HepG2 (cell line): ENCODE measurements at regions not wholly inside any gene's neighbourhood (a gene's known extent, or its start where the extent isn't known, plus 50 kb on each side); places are given as distances from the start of the nearest gene placed in this dataset.

Experiments
- ATAC-seq: fragments of 200-7000 bp; cut with Tn5 transposase; 3 replicates; pipeline ENCODE4 v1.9.1; 2020; ENCODE audit warnings: mild to moderate bottlenecking, moderate library complexity
- BruUV-seq: library from RNA; stranded (reverse); fragments of 400-500 nt; replicated peaks from 2 replicates; lab custom pipeline; 2021; lab: Mats Ljungman, UMichigan
- CTCF ChIA-PET: fragments of 300-600 bp; formaldehyde crosslinking; extraction: SDS; loops from one replicate; lab custom pipeline; 2021; ENCODE audit warnings: low total read pairs, inconsistent platforms, low intra/inter-chr PET ratio; lab: Yijun Ruan, JAX
- POLR2A ChIA-PET: fragments of 350-600 bp; sonication (Branson Sonifier 250); formaldehyde crosslinking; loops from one replicate; lab custom pipeline; 2020; ENCODE audit warnings: antibody characterized with exemption, inconsistent platforms; lab: Yijun Ruan, JAX
- DNase-seq: peaks from one replicate; pipeline ENCODE4 v3.0.0-alpha.2; 2015; ENCODE audit warnings: low spot score
- FAIRE-seq: peaks from 3 replicates; lab custom pipeline; 2011; peaks lifted over from hg19 to GRCh38; lab: Jason Lieb, UNC
- H2AFZ ChIP-seq: one replicate; pipeline ENCODE4 v1.6.1; 2011; ENCODE audit warnings: low read length, inconsistent platforms
- H3K27ac ChIP-seq: fragments of 300-600 bp; 3 replicates; pipeline ENCODE4 v1.8.0; 2011; ENCODE audit warnings: mixed run types, mild to moderate bottlenecking, mixed read lengths, low read length, inconsistent platforms; ENCODE audit not compliant: insufficient read depth; ENCODE audit errors: extremely low read length
- H3K27me3 ChIP-seq, 2 experiments: fragments of 200-600 bp in 1 of 2; 2 replicates in 1 of 2; 3 replicates in 1 of 2; pipeline versions ENCODE4 v1.6.0 to v1.8.0; 2011; ENCODE audit warnings: low read length in 2 of 2, mild to moderate bottlenecking in 2 of 2, moderate library complexity in 2 of 2, inconsistent platforms in 1 of 2; ENCODE audit not compliant: insufficient read depth in 2 of 2, control insufficient read depth in 1 of 2
- H3K36me3 ChIP-seq, 2 experiments: fragments of 200-600 bp in 1 of 2; replicated peaks in 1 of 2; 2 replicates in 1 of 2; 3 replicates in 1 of 2; pipeline versions ENCODE4 v1.5.1 to v1.8.0; 2011; ENCODE audit warnings: low read length in 2 of 2, inconsistent platforms in 1 of 2; ENCODE audit not compliant: insufficient read depth in 2 of 2, control insufficient read depth in 1 of 2
- H3K4me1 ChIP-seq: 2 replicates; pipeline ENCODE4 v1.5.1; 2012; ENCODE audit warnings: low read length, inconsistent platforms; ENCODE audit not compliant: insufficient read depth
- H3K4me2 ChIP-seq: 2 replicates; pipeline ENCODE4 v1.6.0; 2011; ENCODE audit warnings: low read depth, low read length, inconsistent platforms
- H3K4me3 ChIP-seq, 3 experiments: fragments of 200-600 bp in 1 of 3; sonication (generic), shearing (Covaris generic) in 1 of 3; replicated peaks in 1 of 3; 2 replicates each; pipeline ENCODE4 v1.5.1; 2011 to 2016; ENCODE audit warnings: low read length in 3 of 3, inconsistent platforms in 2 of 3, low read depth in 2 of 3, mild to moderate bottlenecking in 2 of 3, control low read depth in 1 of 3, mixed read lengths in 1 of 3; ENCODE audit not compliant: insufficient read depth in 1 of 3
- H3K79me2 ChIP-seq: one replicate; pipeline ENCODE4 v1.6.1; 2011; ENCODE audit warnings: low read length, inconsistent platforms; ENCODE audit not compliant: insufficient read depth
- H3K9ac ChIP-seq: 2 replicates; pipeline ENCODE4 v1.6.0; 2011; ENCODE audit warnings: mild to moderate bottlenecking, low read depth, low read length, inconsistent platforms; ENCODE audit not compliant: insufficient read depth
- H3K9me3 ChIP-seq: 2 replicates; pipeline ENCODE4 v1.5.1; 2012; ENCODE audit warnings: mild to moderate bottlenecking, low read length
- H4K20me1 ChIP-seq: 2 replicates; pipeline ENCODE4 v1.6.0; 2011; ENCODE audit warnings: inconsistent platforms, mild to moderate bottlenecking, low read length, moderate library complexity; ENCODE audit not compliant: insufficient read depth
- ATF3 ChIP-seq: sonication (generic); formaldehyde crosslinking; IDR thresholded peaks from 2 replicates; pipeline ENCODE4 v1.4.0; 2020; ENCODE audit warnings: missing genetic modification reagents
- HNRNPH1 ChIP-seq: fragments of 200-400 bp; formaldehyde crosslinking; optimal IDR thresholded peaks from 2 replicates; pipeline ENCODE3; 2017; ENCODE audit warnings: mild to moderate bottlenecking, low read depth, low read length
- HNRNPK ChIP-seq: fragments of 200-400 bp; formaldehyde crosslinking; IDR thresholded peaks from 2 replicates; pipeline ENCODE4 v1.6.1; 2018; ENCODE audit warnings: low read length, low read depth, moderate library complexity, mild to moderate bottlenecking; ENCODE audit not compliant: poor library complexity, severe bottlenecking
- JARID2 ChIP-seq: sonication (generic); formaldehyde crosslinking; IDR thresholded peaks from 2 replicates; pipeline ENCODE4 v1.8.1; 2023; ENCODE audit warnings: missing genetic modification reagents, inconsistent platforms; ENCODE audit not compliant: insufficient replicate concordance
- MYC ChIP-seq: sonication (generic); formaldehyde crosslinking; IDR thresholded peaks from 2 replicates; pipeline ENCODE4 v1.9.0; 2021; ENCODE audit warnings: missing genetic modification reagents, borderline replicate concordance
- NCOA5 ChIP-seq: sonication (generic); formaldehyde crosslinking; IDR thresholded peaks from 2 replicates; pipeline ENCODE4 v1.4.0; 2020; ENCODE audit warnings: missing genetic modification reagents
- NR2F6 ChIP-seq, 2 experiments: IDR thresholded peaks; 2 replicates each; pipeline ENCODE4 v1.6.1; 2016; ENCODE audit warnings: antibody characterized with exemption in 1 of 2, mild to moderate bottlenecking in 1 of 2
- STAT5B ChIP-seq: sonication (generic); formaldehyde crosslinking; IDR thresholded peaks from 2 replicates; pipeline ENCODE4 v1.4.0; 2020; ENCODE audit warnings: missing genetic modification reagents
- TRAFD1 ChIP-seq: sonication (generic); formaldehyde crosslinking; IDR thresholded peaks from 2 replicates; pipeline ENCODE4 v1.5.1; 2020; ENCODE audit warnings: missing genetic modification reagents, mild to moderate bottlenecking, borderline replicate concordance
- ZBTB34 ChIP-seq: sonication (generic); formaldehyde crosslinking; IDR thresholded peaks from 2 replicates; pipeline ENCODE4 v1.8.0; 2022; ENCODE audit warnings: mild to moderate bottlenecking, missing genetic modification reagents
- ZFP36 ChIP-seq: fragments of 150-350 bp; IDR thresholded peaks from 2 replicates; pipeline ENCODE4 v1.6.1; 2018; ENCODE audit warnings: borderline replicate concordance, low read length, low read depth; ENCODE audit not compliant: partially characterized antibody
- ZNF329 ChIP-seq: sonication (generic); formaldehyde crosslinking; IDR thresholded peaks from 2 replicates; pipeline ENCODE4 v1.9.0; 2021; ENCODE audit warnings: low read depth, mild to moderate bottlenecking, missing genetic modification reagents
- ZNF567 ChIP-seq: sonication (generic); formaldehyde crosslinking; IDR thresholded peaks from 2 replicates; pipeline ENCODE4 v1.8.1; 2023; ENCODE audit warnings: mild to moderate bottlenecking, missing genetic modification reagents, borderline replicate concordance
- WGBS: methylation state at CpG from one replicate; pipeline ENCODE4 v1.1.6; 2017; ENCODE audit warnings: low lambda C conversion rate; 5-methylcytosine and 5-hydroxymethylcytosine counted together
- in situ Hi-C: cut with HindIII; loops from 2 replicates; pipeline ENCODE4 v1.10.0; 2017; ENCODE audit warnings: low pct_unique_long_range_greater_than_20kb; ENCODE audit not compliant: extremely low pct_ligation_motif_present
- intact Hi-C: fragments of 100-400 bp; cut with micrococcal nuclease; formaldehyde crosslinking; loops from one replicate; pipeline ENCODE4 v1.10.0; 2022; ENCODE audit not compliant: unreplicated experiment

- Histone ChIP-seq H3K79me2 (no peaks in the 10 kb centered on the region), H3K36me3 (no peaks in the 10 kb centered on the region), H3K4me3 (no peak overlapping the region), H2AFZ (no peak overlapping the region), H3K27ac (no peak overlapping the region), H4K20me1 (no peaks in the 10 kb centered on the region), H3K4me2 (no peak overlapping the region), H3K27me3 (no peaks in the 10 kb centered on the region), H3K9me3 (no peaks in the 10 kb centered on the region), H3K9ac (no peak overlapping the region), H3K4me1 (no peaks in the 10 kb centered on the region)
- ChIA-PET POLR2A (no interaction called here), CTCF (no interaction called here)
- DNase-seq = no peak
- 8% methylated on average over 1 of the region's 1 CpG for WGBS
- FAIRE-seq = no peak
- no peak for TF ChIP-seq ZNF329 (CRISPR knock-in tag)
- TF ChIP-seq MYC (CRISPR knock-in tag) = no peak
- TF ChIP-seq HNRNPH1 = no peak
- TF ChIP-seq TRAFD1 (CRISPR knock-in tag) = no peak
- no peak for TF ChIP-seq ZNF567 (CRISPR knock-in tag)
- no peak for TF ChIP-seq ZBTB34 (CRISPR knock-in tag)
- no peak for TF ChIP-seq ZFP36
- no peak for TF ChIP-seq STAT5B (CRISPR knock-in tag)
- TF ChIP-seq NCOA5 (CRISPR knock-in tag) = no peak
- no peak for TF ChIP-seq JARID2 (CRISPR knock-in tag)
- no peak for TF ChIP-seq HNRNPK
- no peak for TF ChIP-seq NR2F6 (IDR thresholded peaks at IDR 0.05)
- TF ChIP-seq NR2F6 (CRISPR knock-in tag; IDR thresholded peaks at IDR 0.05) = no peak
- TF ChIP-seq ATF3 (CRISPR knock-in tag) = no peak
- in situ Hi-C loops = no loop called here
- intact Hi-C loops = no loop called here
- BruUV-seq = no TSS peak
- ATAC-seq = no peak
These were observed 179.5 kb upstream of the CXCL12 start for GRCh38 chr10:44564361-44564760.
